Activated CD4-positive, alpha-beta T cell treated with anti-CD3 and anti-CD28 coated beads, Interleukin-2, amount 50 U/mL, for 48 hours (primary cell): ENCODE measurements at regions not wholly inside any gene's neighbourhood (a gene's known extent, or its start where the extent isn't known, plus 50 kb on each side); places are given as distances from the start of the nearest gene placed in this dataset.

ENCODE experiments used
- DNase-seq, 2 experiments: peaks; one replicate each; pipeline ENCODE4 v3.0.0-alpha.2; 2020

DNA sequence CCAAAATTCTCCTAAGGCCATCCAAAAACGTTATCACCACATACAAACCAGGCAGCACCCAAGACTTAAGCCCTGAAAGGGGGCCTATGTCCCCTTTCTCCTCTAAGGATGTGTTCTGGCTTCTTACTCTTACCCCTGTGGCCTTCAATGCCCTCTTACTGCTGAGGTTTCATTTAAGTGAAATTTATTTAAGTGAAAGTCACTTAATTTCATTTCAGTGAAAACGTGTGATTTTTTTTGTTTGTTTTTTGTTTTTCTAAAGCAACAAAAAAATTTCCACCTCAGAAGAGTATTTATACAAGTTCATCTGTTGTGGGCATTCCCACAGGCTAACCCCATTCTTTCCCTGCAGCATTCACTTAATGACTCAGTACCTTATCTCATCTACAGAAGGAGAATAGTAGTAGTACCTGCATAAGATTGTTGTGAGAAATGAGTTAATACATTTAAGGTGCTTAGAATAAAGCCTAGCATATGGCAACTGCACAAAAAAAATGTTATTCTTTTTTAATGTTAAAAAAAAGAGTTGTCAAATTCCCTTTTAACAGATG is 220.6 kb downstream of the CHRM3 start:
- no peak for DNase-seq

DNA sequence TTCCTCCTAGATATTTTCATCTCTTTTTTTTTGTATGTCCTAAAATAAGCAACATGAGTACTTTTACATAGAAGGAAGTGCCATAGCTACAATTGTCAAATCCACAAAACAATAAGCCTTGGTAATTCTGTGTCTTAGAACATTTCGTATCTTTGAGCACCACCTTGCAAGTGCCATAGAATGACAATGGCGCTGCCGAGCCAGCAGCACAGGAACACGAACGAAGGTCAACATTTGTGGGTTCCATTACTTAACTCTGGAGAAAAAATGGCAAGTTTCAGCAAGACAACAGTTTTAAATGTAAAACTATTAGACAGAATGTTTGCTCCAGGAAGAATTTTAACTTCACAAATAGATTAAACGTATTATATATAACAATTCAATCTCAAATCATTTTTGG is 222.1 kb downstream of the CHRM3 start:
- DNase-seq: no peak

DNA sequence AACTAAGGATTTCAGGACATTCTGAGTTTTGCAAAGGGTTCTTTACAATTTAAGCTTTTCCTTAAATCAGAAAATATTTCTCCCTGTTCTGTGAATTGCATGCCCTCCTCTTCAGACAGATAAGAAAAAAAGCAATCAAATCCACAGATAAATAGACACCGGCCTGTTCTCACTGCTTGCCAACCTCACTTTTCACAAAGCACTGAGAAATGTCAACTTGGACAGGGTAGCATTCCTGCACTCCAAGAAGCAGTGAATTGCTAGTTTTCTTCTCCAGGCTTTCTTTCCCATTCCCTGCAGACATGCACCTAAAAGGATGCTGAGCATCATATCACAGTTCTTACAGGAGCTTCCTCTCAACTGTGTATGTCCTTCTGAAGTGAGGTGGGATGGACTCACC is 226.0 kb downstream of the CHRM3 start:
- DNase-seq: no peak

DNA sequence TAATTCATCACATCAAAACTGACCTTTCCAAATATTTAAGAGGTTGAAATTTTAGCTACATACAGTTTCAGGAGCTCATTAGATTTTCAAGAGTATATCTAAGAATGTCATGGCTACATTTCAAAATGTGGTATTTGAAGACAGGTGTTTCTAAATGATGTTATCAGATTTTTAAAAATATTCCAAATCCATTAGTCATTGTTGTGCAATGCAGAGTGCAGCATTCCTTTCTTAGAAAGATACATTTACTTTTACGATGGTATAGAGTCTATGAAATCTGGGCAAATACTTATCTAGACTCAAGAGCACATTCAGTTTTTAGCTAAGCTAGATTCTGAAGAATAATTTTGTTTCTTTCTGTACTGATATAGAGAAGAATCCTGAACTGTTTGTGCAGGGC is 230.3 kb downstream of the CHRM3 start:
- no peak for DNase-seq

DNA sequence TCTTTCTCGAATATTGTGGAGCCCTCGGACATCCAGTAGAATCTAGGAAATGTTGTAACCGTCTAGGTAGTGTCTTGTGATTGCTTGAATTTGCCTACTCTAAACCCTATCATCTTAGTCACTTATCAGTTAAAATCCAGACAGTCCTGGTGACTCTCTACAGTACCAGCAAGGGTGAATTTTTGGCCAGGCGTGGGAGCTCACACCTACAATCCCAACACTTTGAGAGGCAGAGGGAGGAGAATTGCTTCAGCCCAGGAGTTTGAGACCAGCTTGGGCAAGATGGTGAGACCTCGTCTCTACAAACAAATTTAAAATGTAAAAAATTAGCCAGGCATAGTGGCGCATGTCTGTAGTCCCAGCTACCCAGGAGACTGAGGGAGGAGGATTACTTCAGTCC is 230.9 kb downstream of the CHRM3 start:
- no peak for DNase-seq

DNA sequence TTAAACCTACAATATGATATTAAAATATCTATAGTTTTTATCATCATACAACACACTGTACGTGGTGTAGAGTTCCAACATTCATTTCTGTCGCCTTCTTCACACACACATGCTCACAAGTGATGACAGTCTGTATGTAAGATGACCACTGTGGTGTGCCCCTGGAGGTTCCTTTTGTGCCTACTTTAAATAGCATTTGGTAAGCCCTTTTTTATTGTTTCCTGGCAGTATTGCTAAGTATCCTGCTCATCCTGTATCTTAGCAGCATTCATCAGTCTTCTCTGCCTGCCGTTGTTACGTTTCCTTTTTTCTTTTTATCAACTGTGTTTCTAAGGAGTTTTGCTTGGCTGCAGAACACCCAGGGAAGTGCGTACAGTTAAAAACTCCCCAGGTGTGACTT is 231.4 kb downstream of the CHRM3 start:
- DNase-seq: no peak

DNA sequence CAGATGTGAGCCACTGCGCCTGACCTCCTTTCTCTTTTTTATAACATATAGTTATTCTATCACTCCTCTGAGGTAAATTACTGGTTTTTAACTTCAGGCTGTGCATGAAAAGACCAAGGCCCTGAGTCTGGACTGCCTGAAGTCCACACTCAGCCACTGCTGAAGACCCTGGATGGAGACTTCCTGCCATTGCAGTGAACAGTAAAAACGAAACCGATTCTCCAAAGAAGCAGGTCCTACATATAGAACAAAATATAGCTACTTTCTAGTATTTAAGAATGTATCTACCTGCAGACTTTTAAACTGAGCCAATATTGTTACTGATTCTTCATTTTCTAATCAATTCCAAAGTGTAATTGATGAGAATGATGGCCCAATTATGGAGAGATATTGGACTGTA is 232.8 kb downstream of the CHRM3 start:
- no peak for DNase-seq

DNA sequence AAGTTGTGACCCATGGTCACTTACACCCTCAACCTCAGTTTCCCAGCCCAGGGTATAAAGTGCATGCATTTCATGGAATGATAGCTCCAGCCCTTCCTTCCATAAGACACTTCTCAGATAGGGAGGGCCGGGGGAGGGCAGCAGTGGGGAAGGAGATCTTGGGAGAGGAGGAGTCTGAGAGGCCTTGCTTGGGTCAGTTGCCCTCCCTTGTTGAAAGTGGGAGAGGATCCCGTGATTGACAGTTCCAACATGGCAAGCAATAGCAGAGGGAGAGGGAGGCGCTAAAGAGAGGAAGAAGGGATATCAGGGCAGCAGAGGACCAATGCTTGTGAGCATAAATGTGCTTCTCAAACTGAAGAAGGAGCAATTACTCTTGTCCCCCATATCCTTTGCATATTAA is 244.4 kb downstream of the CHRM3 start:
- DNase-seq: no peak

DNA sequence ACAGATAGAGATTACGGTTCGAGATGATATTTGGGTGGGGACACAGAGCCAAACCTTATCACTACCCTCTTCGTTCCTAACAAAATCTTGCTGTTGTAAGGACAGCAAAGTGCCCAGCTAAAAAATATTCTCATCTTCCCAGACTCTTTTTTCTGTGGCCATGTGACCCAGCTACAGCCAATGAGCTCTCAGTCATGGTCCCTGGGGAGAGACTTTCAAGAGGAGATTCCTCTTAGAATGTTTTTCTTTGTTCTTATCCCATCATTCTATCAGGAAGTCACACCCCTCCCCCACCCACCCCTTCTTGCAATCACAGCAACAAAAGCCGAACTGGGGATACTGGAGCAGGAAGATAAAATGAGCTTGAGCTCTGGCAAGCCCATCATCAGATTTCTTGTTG is 247.1 kb downstream of the CHRM3 start:
- no peak for DNase-seq

DNA sequence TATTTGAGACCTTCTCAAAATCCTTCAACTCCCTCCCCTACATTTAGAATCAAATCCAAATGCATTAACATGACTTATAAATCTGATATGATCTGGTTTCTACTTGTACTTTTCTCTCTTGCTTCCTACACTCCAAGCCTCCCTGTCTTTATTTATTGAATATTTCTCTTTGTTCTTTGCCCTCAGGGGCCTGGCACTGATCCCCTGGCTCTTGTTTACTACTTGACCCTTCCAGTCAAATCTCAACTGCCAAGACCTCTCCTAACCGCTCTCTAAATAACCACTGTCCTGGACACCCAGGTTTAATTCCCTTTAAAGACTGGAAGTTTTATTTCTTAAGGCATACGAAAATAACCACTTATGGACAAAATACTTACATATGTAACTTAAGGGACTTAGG is 248.9 kb downstream of the CHRM3 start:
- no peak for DNase-seq

DNA sequence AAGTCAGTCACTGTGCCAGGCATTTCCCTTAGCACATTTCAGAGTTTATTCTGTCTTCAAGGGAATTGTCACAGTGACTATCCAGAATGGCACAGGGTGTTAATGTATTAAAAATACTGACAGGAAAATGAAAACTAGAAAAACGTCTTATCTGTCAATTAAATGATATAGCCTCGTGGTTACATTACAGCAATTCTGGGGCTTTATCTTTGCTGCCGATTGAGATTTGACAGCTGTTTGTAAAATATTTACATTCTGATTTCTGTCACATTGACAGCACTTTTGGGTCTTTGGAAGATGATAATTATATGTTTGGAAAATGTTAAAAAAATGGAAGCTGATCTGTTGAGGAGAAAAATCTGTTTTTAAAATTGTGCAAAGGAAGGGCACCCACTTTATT is 250.0 kb downstream of the CHRM3 start:
- no peak for DNase-seq

DNA sequence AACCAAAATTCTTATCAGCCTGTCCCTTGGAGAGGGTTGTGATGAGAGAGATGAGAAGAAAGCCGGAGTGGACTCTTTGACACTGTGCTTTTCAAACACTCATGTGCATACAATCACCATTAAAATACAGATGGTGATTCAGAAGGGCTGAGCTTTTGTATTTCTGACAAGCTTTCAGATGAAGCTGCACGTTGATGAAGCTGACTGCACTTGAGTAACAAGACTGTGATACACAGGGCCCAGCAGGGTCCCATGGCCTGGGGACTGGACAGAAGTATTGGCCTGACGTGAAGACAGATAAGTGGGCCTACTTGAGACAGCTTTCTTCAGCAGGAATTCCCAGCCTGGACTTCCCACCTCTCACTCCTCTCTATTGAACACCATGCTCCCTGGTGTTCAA is 258.2 kb downstream of the CHRM3 start:
- DNase-seq: no peak

DNA sequence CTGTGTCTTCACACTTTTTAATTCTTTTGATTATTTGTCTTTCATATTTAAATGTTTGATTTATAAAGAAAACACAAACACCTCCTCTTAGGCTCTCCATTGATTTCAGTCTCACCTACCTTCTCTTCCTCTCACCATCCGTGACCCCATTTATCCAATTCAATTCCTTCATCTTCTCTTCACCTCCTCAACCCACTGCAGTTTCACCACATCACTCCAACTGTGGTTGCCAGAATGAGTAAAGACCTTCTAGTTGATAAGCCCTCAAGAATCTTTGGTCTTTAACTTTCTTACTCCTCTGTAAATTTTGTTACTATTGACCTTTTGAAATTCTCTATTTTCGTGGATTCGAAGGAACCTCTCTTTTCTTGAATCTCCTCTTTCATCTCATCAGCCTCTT is 260.7 kb downstream of the CHRM3 start:
- DNase-seq: no peak

DNA sequence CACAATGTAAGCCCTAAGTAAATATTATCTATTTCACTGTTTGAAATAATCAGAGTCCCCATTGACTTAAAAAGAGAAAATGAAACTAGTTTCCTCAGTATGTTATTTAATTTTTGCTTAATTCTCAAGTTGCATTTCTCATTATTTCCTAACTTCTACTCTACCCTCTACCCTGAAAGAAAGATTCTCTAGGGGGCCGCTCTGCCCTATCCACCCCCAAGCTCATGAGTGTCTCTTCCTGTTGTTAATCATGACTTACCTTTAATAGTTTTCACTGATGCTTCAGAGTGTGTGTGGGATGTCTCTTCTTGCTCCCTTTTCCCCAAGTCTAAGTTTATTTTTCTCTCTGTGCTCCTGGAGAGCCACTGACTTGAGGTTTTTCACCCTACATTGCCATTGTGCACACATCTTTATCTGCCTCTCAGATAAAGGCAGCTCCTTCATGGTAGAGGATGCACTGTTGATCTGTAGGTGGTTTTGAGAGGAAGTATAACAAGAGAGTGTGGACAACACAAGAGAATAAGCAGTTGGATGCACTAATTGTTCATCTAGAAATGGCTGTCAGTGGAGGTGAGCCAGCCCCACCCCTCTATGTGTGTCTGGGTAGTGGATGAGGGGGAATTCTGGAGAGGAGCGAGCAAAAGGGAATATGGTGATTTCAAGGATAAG is 261.7 kb downstream of the CHRM3 start:
- DNase-seq: no peak

DNA sequence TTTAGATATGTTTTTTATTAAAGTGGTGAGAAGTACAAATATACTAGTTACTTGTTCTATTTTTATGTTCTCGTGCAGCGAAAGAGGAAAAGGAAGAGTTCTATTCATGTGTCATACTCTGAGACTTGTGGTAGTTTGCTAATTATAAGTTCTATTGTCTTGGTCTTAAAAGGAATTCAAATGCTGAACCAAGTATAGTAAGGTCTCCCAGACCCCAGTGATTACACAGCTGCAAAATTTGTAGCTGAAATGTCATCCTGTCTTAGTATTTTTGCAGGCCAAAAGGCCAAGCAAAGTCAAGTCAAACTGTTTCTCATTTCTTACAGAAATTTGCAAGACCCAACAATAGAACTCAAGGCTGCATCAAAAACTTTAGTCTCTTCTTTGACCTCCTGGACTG is 268.7 kb downstream of the CHRM3 start:
- no peak for DNase-seq

DNA sequence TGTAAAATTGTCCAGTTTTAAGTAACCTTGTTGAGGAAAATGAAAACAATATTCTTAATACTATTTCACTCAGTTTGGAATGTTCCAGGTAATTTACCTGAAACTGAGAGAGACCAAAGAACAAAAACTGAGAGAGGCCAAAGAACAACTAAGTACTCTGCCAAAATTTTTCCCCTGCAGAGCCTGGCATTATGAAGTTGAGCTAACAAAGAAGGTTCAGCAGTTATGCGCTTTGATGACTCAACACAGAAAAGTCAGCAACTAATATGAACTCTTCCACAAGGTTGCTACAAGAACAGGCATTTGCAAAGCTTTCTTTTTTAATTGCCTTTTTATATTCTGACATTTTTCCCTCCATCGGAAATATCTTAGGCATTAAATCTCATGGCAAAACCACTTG is 270.9 kb downstream of the CHRM3 start:
- no peak for DNase-seq

DNA sequence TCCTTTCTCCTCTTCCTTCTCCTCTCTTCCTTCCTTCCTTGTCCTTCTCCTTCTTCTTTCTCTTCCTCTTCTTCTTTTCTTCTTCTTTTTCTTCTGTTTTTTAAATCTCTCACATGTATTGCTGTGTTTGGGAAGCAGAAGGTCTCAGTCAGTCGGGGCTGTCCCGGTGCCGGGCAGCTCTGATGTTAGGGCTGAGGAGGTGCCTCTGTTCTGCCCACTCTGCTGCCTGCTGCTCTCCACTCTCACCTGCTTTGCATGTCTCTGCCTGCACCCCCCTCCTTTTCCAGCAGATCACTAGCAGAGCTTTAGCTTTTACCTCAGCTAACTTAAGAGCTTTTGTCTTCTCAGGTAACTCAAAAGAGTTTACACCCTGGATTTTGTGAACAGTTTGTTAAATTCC is 276.6 kb downstream of the CHRM3 start:
- no peak for DNase-seq

DNA sequence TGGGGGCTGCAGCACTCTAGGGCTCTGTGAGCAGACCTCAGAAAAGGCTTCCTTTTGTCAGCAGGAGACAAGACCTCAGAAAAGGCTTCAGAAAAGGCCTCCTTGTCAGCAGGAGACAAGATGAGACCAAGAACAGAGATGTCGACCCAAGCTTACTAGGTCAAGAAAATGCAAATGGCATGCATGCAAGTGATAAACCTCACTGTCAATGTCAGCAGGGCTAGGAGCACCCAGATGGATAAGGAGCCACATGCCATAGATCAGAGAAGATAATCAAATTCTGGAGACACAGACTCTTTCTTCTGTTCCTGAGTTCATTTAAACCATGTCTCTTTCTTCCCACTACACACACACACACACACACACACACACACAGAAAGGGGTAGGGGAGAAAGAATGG is 285.9 kb downstream of the CHRM3 start:
- no peak for DNase-seq

DNA sequence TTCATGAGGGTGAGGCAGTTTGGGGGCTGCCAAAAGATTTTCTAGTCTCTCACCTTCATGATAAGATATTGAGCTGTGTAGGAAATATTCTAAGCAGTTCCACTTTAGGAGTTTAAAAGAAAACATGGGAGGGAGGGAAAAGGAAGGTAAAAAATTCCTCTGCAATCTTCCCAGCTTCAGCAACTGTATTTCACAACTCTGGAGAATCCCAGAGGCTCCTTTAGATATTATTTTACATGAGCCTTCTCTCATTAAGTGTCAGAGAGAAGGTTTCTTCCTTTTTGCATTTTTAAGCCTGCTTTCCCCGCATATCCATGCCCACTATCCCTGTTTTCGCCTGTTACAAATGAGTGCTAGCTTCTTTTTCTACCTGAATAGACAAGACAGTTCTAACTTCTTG is 289.4 kb downstream of the CHRM3 start:
- no peak for DNase-seq

DNA sequence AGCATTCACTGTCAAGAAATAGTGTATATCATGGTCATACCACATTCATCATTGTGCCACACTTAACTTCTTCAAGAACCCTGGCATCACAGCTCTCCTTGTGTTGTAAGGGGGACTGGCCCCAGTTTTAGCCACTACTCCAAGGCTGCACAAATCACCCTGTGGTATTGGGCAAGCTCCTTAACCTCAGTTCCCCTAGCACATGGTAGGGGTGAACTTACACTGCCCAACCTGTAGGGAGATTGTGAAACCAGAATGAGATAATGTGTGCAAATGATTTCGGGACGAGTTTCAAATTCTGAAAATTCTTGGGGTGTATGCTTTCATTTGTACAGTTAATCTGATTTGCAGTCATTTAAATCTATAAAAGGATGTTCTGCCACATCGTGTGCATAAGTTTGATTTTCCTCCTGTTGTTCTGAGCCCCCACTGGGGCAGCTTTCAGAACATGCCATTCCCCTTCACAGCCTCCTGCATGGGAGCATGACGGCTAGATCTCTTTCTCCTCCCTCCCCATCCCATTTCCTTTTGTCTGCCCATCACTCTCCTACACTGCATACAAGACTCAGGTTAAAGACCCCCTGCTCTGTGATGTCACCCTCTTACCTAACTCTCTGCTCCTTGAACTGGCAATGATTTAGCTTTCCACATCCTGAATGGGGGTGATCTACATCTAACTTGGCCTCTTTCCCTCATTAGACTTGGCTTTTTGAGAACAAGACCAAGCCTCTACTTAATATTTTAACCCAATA is 290.3 kb downstream of the CHRM3 start:
- no peak for DNase-seq

DNA sequence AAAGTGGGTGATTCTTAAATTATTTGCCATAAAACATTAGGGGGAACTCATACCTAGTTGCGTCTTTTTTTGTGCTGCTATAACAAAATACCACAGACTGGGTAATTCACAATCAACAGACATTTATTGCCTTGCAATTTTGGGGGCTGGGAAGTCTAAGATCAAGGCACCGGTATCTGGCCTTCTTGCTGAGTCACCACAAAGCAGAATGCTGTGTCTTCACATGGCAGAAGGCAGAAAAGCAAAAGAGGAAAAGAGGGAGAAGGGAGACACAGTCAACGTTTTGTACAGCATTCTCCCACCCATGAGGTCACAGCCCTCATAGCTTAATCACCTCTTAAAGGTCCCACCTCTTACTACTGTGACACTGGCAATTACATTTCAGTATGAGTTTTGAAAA is 291.0 kb downstream of the CHRM3 start:
- DNase-seq: no peak

DNA sequence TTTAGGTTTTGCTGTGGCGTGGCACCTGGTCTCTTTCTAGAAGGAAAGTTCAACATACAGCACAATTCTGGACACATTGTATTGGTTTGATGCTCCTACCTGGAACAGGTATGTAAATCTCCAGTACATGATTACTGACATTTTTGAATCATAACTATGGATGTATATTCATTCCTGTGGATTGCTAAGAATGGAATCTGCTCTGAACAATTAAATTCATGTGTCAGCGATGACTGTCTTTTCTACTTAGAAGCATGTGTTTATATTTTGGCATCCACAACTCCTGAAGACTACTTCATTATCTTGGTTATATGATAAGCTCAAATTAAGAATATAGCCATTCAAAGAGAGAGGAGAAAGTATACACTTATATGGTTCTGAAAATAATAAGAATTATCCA is 291.8 kb downstream of the CHRM3 start:
- DNase-seq: no peak

DNA sequence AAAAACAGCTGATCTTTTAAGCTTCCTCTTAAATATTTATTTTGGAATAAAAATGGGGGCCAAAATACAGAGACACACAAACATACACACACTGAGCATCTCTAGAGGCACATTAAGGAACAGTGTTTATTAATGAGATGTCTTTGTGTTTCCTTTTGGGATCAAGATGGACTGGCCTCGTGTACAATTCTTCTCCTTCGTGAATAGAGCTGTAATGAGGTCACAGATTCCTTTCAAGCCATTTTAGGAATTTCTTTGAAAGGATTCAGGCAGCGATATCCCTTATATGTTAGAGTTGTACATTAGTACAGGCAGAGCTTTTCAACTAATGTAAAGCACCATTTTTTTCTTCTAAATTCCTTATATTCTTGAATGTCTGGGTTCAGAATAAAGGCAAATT is 295.7 kb downstream of the CHRM3 start:
- no peak for DNase-seq

DNA sequence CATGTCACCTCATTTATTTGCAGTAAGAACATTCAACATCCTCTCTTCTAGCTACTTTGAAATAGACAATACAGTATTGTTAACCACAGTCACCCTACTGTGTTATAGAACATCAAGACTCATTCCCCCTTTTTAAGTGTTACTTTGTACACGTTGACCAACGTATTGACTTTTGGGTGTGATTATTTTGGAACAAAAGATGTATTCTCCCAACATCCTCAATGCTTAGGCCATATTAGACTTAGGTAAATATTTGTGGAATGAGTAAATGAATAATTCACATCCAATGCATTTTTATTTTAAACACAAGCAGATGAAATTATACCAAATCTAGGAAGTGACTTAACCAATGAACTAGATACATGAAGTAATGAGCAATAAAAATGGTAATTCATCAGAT is 296.6 kb downstream of the CHRM3 start:
- no peak for DNase-seq

DNA sequence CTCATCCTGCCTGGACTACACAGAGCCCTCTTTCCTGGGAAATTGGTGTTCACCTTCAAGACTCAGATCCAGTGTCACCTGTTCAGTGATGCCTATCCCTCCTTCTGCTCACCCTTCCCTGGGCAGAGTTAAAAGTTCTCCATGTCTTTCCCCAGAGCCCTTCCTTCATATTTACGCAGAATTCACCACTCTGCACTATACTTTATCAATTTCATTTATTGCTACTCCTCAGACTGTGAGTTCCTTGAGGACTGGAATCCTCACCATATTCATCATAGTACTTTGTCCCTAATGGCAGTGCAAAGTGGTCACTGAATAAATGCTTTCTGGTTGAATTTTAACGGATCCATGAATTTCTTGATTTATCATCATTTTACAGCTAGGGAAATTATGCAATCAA is 300.0 kb downstream of the CHRM3 start:
- no peak for DNase-seq
